DMS79 treated with DMSO at 0.1 percent for 48 hours (cell line): ENCODE measurements at regions not wholly inside any gene's neighbourhood (a gene's known extent, or its start where the extent isn't known, plus 50 kb on each side); places are given as distances from the start of the nearest gene placed in this dataset.

Experiments used
- DNase-seq: peaks from one replicate; lab custom pipeline; 2025; lab: John Stamatoyannopoulos, UW

- no peak for DNase-seq
Measured at GRCh38 chr5:122721127-122721526, 53.8 kb upstream of the SNX2 start.

DNA sequence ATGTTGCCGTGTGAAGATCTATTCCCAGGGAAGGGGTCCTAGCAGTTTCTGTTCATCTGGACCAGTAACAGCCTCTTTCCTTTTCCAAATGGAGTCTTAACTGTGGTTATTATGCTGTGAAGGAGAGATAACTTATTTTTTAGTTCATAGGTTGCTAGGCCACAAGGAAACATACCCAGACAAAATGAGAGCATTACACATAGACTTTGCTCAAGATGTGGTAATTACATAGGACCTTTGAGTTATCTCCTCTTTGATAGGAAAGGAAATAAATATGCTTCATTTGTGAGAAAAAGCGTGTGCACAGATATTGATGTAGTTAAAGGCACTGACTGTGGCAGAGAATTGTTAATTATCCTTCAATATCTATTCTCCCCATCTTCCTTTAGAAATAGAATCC lies 52.5 kb upstream of the SNX2 start:
- DNase-seq, result no peak

- no peak for DNase-seq
Measured at GRCh38 chr5:122723606-122724352, 51.1 kb upstream of the SNX2 start.
